ENCODE measurements at regions not wholly inside any gene's neighbourhood (a gene's known extent, or its start where the extent isn't known, plus 50 kb on each side); places are given as distances from the start of the nearest gene placed in this dataset.

DNA sequence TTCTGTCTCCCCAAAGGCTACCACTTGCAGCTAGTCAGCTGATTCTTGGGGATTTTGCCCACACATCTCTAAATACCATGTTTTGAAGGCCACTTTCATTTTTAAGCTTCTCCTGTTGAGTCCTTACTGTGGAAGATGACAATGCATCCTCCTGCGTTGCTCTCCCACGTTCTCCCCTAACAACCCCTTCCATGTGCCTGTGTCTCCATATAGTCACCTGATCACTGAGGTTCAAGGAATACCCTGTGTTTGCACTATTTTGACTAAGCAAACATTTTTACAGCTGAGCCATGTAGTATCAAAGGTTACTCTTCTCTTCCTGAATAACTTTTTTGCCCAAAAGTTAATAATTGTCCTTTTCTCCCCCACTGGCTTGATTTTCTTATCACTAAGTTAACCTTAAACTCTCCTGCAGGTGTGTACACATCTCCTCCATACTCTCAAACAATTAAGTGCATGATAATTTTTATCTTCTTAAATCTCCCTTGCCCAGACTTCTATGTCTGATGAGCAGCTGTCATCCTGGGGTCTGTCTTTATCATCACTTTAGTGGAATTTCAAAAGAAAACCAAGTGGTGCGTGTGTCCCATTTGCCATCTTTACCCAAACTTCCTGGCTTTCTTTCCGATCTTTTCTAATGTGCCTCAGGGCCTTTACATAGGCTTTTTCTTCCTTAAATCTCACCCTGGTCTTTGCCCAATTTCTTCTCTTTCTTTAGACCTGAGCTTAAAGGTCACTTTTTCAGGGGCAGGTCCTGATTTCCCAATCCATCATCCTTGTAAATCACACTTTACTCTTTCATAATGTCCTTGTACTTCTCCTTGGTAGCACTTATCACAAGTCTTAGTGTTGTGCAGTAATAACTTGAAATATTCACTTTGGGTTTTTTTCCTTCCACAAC is 85.2 kb upstream of the SPATS2L start:
- Mint-ChIP-seq H3K4me3 (no peak overlapping the region), H3K36me3 (no peaks in the 10 kb centered on the region), H3K27me3 (peaks cover 2 to 19% of the 10 kb centered on the region in 2 donors), H3K27ac (no peak overlapping the region), H3K4me1 (peaks cover 0 to 2% (median 0%) of the 10 kb centered on the region in 3 donors), H3K9me3 (peaks cover 0 to 2% (median 0%) of the 10 kb centered on the region in 5 donors)
- no peaks in the 10 kb centered on the region for H3K9me3 ChIP-seq (ENCODE audit: low read length)
- no peaks in the 10 kb centered on the region for H3K27me3 ChIP-seq (ENCODE audit: insufficient read depth, low read length, poor library complexity, severe bottlenecking)
- no peaks in the 10 kb centered on the region for H3K4me1 ChIP-seq (ENCODE audit: insufficient read depth, low read length)
- ChIA-PET POLR2A (no interaction called here), CTCF (no interaction called here)
- no peak overlapping the region for H3K27ac ChIP-seq (ENCODE audit: low read depth, low read length)
- H3K36me3 ChIP-seq (ENCODE audit: insufficient read depth, low read length), result no peaks in the 10 kb centered on the region
- H3K4me3 ChIP-seq (ENCODE audit: low read length), result no peak overlapping the region
- DNase-seq, result no peak

DNA sequence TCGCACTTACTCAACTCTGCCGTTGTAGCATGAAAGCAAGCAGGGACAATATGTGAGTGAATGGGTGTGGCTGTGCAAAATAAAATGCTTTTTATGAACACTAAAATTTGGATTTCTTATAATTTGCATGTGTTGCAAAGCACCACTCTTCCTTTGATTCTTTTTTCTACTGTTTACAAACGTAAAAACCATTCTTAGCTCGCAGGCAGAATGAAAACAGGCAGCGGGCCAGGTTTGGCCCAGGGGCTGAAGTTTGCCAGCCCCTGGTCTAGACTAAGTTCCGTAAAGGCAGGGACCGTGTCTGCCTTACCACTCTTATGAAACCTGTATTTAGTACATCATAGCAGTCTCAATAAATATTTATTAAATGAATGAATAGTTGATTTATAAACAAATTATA is 83.7 kb upstream of the SPATS2L start:
- DNase-seq, result no peak
- Mint-ChIP-seq H3K27me3 (peaks cover 2 to 18% of the 10 kb centered on the region in 2 donors), H3K4me3 (no peak overlapping the region), H3K36me3 (no peaks in the 10 kb centered on the region), H3K4me1 (peaks cover 0 to 5% (median 0%) of the 10 kb centered on the region in 3 donors), H3K9me3 (peaks cover 0 to 2% (median 0%) of the 10 kb centered on the region in 5 donors), H3K27ac (no peak overlapping the region)
- ChIA-PET CTCF (no interaction called here), POLR2A (no interaction called here)
- no peak overlapping the region for H3K27ac ChIP-seq (ENCODE audit: low read depth, low read length)
- H3K36me3 ChIP-seq (ENCODE audit: insufficient read depth, low read length), result no peaks in the 10 kb centered on the region
- H3K4me3 ChIP-seq (ENCODE audit: low read length), result no peak overlapping the region
- no peaks in the 10 kb centered on the region for H3K27me3 ChIP-seq (ENCODE audit: insufficient read depth, low read length, poor library complexity, severe bottlenecking)
- H3K9me3 ChIP-seq (ENCODE audit: low read length), result no peaks in the 10 kb centered on the region
- no peaks in the 10 kb centered on the region for H3K4me1 ChIP-seq (ENCODE audit: insufficient read depth, low read length)

DNA sequence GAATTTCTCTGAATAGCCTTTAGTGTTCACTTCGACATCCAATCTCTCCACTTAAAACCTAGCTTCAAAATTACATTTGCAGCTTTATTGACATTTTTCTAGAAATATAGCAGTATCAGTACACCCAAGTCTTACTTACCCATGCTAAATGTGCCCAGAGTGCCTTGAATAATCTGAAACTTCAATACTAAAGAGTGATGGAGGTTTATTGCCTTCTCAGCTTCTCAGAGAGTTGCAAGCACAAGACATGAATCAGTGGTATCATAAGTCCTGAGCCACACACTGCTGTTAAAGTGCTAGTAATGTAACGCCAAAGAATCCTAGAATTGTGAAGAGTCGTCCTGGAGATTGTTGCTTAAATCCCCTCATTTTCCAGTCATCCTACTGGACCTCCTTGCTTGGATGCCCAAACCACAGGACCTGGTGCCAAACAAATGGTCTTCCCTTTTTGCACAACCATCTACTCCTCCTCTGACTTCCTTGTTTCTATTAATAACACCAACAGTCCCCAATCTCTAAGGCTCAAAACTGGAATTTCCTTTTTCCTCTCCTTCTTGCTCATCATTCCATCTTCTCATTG is 83.2 kb upstream of the SPATS2L start:
- no peaks in the 10 kb centered on the region for H3K36me3 ChIP-seq (ENCODE audit: insufficient read depth, low read length)
- Mint-ChIP-seq H3K27ac (no peak overlapping the region), H3K9me3 (peaks cover 0 to 2% (median 0%) of the 10 kb centered on the region in 5 donors), H3K4me1 (peaks cover 0 to 5% (median 0%) of the 10 kb centered on the region in 3 donors), H3K27me3 (peaks cover 4 to 19% of the 10 kb centered on the region in 2 donors), H3K4me3 (no peak overlapping the region), H3K36me3 (no peaks in the 10 kb centered on the region)
- no peak overlapping the region for H3K27ac ChIP-seq (ENCODE audit: low read depth, low read length)
- ChIA-PET POLR2A (no interaction called here), CTCF (no interaction called here)
- H3K4me3 ChIP-seq (ENCODE audit: low read length), result no peak overlapping the region
- DNase-seq, result no peak
- H3K27me3 ChIP-seq (ENCODE audit: insufficient read depth, low read length, poor library complexity, severe bottlenecking), result no peaks in the 10 kb centered on the region
- no peaks in the 10 kb centered on the region for H3K9me3 ChIP-seq (ENCODE audit: low read length)
- H3K4me1 ChIP-seq (ENCODE audit: insufficient read depth, low read length), result no peaks in the 10 kb centered on the region

DNA sequence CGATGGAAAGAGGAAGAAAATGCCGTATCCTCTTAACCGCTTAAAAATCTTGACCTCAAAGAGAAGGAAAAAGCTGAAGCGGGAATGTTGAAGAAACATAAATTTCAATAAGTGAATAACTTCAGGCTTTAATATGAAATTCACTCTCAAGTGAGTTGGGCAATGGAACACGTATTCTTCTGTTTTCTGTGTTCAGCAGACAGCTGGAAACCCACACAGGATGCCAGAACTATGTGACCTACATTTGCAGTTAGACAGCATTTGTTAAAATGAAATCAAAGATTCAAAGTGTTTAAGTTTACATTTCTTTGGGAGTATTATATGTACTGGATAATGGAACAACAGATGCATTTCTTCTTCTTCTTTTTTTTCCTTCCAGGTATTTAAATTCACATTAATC is 80.5 kb upstream of the SPATS2L start:
- Mint-ChIP-seq H3K36me3 (no peaks in the 10 kb centered on the region), H3K27ac (peak overlapping the region in 3 of 8 donors; percentile 18 to 75 (median 62)), H3K4me3 (peak overlapping the region in 3 of 7 donors; percentile 3 to 69 (median 7)), H3K9me3 (peaks cover 0 to 2% (median 0%) of the 10 kb centered on the region in 5 donors), H3K27me3 (peaks cover 4 to 30% of the 10 kb centered on the region in 2 donors), H3K4me1 (peaks cover 0 to 5% (median 0%) of the 10 kb centered on the region in 3 donors)
- Histone ChIP-seq H3K27ac (ENCODE audit: low read depth, low read length) (no peak overlapping the region), H3K27me3 (ENCODE audit: insufficient read depth, low read length, poor library complexity, severe bottlenecking) (no peaks in the 10 kb centered on the region), H3K36me3 (ENCODE audit: insufficient read depth, low read length) (no peaks in the 10 kb centered on the region), H3K9me3 (ENCODE audit: low read length) (no peaks in the 10 kb centered on the region), H3K4me3 (ENCODE audit: low read length) (no peak overlapping the region), H3K4me1 (ENCODE audit: insufficient read depth, low read length) (no peaks in the 10 kb centered on the region)
- POLR2A ChIA-PET, result no interaction called here
- no peak for DNase-seq
- CTCF ChIA-PET, result no interaction called here

DNA sequence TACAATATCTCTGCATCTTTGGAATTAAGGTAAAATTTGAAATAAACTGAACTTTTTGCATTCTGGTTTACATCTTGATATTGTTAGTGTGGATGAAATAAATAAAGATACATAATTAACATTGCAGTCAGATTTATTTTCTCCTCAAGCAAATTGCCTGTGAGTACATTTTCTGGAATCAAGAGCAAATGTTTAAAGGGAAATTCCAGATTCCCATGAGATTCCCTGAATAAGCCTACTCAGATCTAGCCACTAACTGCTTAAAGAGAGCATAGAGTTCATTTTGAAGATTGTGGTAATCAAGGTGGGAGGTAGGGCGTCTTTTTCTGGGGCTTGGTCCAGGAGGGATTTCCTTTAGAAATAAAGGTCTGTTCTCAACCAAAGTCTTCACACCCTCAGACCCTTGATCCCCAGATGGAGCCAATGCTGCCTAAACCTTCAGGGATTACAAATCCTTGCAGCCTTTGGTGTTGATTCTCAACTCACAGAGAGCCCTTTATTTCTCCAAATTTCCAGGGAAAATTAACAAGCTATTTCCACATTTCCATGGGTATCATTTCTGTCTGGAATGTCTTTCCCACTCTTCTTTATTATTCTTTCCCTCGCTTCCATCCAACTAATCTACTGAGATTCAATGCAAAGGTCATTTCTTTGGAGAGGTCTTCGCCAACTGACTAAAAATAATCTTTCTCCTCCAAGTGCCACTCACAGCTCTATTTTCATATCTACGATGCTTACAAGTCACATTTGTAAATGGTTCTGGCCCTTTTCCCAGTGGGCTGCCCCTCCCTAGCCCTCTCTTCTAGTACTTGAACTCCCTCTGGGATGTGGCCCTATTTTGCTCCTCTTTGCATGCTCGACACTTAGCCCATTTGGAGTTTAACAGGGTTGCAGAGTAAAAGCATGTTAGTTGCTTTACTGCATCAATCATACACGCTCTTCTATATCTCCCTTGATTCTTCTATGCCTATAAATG is 79.8 kb upstream of the SPATS2L start:
- ChIA-PET CTCF (no interaction called here), POLR2A (no interaction called here)
- peaks cover 0 to 2% (median 0%) of the 10 kb centered on the region in 5 donors for H3K9me3 Mint-ChIP-seq
- no peak for DNase-seq
- Histone ChIP-seq H3K4me1 (ENCODE audit: insufficient read depth, low read length) (no peaks in the 10 kb centered on the region), H3K36me3 (ENCODE audit: insufficient read depth, low read length) (no peaks in the 10 kb centered on the region), H3K4me3 (ENCODE audit: low read length) (no peak overlapping the region), H3K27ac (ENCODE audit: low read depth, low read length) (no peak overlapping the region), H3K9me3 (ENCODE audit: low read length) (no peaks in the 10 kb centered on the region), H3K27me3 (ENCODE audit: insufficient read depth, low read length, poor library complexity, severe bottlenecking) (no peaks in the 10 kb centered on the region)
- H3K27ac Mint-ChIP-seq, result peak overlapping the region in 2 of 8 donors; percentile 53 to 73
- peak overlapping the region in 2 of 7 donors; percentile 39 to 69 for H3K4me3 Mint-ChIP-seq
- no peaks in the 10 kb centered on the region for H3K36me3 Mint-ChIP-seq
- peaks cover 0 to 5% (median 0%) of the 10 kb centered on the region in 3 donors for H3K4me1 Mint-ChIP-seq
- H3K27me3 Mint-ChIP-seq, result peaks cover 4 to 27% of the 10 kb centered on the region in 2 donors

DNA sequence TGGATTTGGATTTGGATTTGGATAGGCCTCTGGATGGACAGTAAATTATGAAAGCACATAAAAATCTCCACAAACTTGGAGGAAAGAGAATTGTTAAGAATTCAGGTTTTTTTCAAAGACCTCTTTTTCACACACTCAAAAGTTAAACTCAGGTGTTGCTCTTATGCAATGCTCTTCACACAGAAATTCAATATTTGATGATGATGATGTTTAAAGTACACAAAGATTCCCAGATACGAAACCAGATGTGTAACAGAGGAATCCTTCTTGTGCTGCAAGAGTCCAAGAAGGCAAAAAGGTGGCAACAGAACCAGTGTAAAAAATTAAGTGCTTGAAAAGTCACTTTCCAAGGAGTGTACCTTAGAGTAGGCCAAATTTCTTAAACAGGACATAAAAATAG is 75.8 kb upstream of the SPATS2L start:
- Mint-ChIP-seq H3K27ac (no peak overlapping the region), H3K4me1 (peaks cover 0 to 3% (median 0%) of the 10 kb centered on the region in 3 donors), H3K36me3 (no peaks in the 10 kb centered on the region), H3K27me3 (peaks cover 5 to 41% of the 10 kb centered on the region in 2 donors), H3K4me3 (no peak overlapping the region), H3K9me3 (no peaks in the 10 kb centered on the region)
- H3K4me1 ChIP-seq (ENCODE audit: insufficient read depth, low read length), result no peaks in the 10 kb centered on the region
- ChIA-PET POLR2A (no interaction called here), CTCF (no interaction called here)
- H3K9me3 ChIP-seq (ENCODE audit: low read length), result no peaks in the 10 kb centered on the region
- DNase-seq, result no peak
- no peaks in the 10 kb centered on the region for H3K27me3 ChIP-seq (ENCODE audit: insufficient read depth, low read length, poor library complexity, severe bottlenecking)
- H3K27ac ChIP-seq (ENCODE audit: low read depth, low read length), result no peak overlapping the region
- no peaks in the 10 kb centered on the region for H3K36me3 ChIP-seq (ENCODE audit: insufficient read depth, low read length)
- H3K4me3 ChIP-seq (ENCODE audit: low read length), result no peak overlapping the region

DNA sequence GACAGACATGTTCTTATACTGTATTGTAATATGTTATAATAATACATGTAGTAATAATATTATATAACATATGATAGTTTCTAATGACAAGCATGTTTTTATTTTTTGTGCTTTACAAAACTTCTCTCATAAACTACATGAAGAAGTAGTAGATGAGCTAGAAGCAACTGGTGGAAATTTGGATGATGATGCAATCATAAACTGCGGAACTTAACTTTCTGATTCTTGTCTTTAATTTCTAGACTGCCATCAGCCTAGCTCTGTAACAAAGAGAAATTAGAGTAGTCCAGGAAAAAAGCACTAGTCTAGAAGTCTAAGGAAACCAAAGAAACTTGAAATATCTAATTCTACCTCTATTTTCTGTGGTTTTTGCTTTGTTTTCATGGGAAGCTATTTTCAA is 71.0 kb upstream of the SPATS2L start:
- no peak overlapping the region for H3K27ac Mint-ChIP-seq
- no peaks in the 10 kb centered on the region for H3K9me3 Mint-ChIP-seq
- Histone ChIP-seq H3K36me3 (ENCODE audit: insufficient read depth, low read length) (no peaks in the 10 kb centered on the region), H3K9me3 (ENCODE audit: low read length) (no peaks in the 10 kb centered on the region), H3K27me3 (ENCODE audit: insufficient read depth, low read length, poor library complexity, severe bottlenecking) (no peaks in the 10 kb centered on the region), H3K27ac (ENCODE audit: low read depth, low read length) (no peak overlapping the region), H3K4me1 (ENCODE audit: insufficient read depth, low read length) (no peaks in the 10 kb centered on the region), H3K4me3 (ENCODE audit: low read length) (no peak overlapping the region)
- DNase-seq, result no peak
- ChIA-PET CTCF (no interaction called here), POLR2A (no interaction called here)
- H3K36me3 Mint-ChIP-seq, result no peaks in the 10 kb centered on the region
- peaks cover 3 to 32% of the 10 kb centered on the region in 2 donors for H3K27me3 Mint-ChIP-seq
- peaks cover 3 to 4% (median 4%) of the 10 kb centered on the region in 3 donors for H3K4me1 Mint-ChIP-seq
- H3K4me3 Mint-ChIP-seq, result no peak overlapping the region
